Panc1 (cell line): ENCODE measurements at regions not wholly inside any gene's neighbourhood (a gene's known extent, or its start where the extent isn't known, plus 50 kb on each side); places are given as distances from the start of the nearest gene placed in this dataset.
A peak's percentile ranks its signal among the peaks of the same experiment; 100 is the strongest.

Experiments used
- ATAC-seq: fragments of 200-7000 bp; cut with Tn5 transposase; 2 replicates; pipeline ENCODE4 v1.9.1; 2020; ENCODE audit warnings: mild to moderate bottlenecking, moderate library complexity
- BruUV-seq: library from RNA; stranded (reverse); fragments of 400-500 nt; replicated peaks from 2 replicates; lab custom pipeline; 2021; lab: Mats Ljungman, UMichigan
- CTCF ChIA-PET: fragments of 300-600 bp; sonication (Branson Sonifier 250); formaldehyde crosslinking; loops from one replicate; lab custom pipeline; 2022; ENCODE audit warnings: antibody characterized with exemption; lab: Charles Lee
- POLR2A ChIA-PET: fragments of 300-600 bp; sonication (Branson Sonifier 250); formaldehyde crosslinking; loops from one replicate; lab custom pipeline; 2022; ENCODE audit warnings: antibody characterized with exemption; lab: Charles Lee
- DNase-seq: peaks from one replicate; pipeline ENCODE4 v3.0.0-alpha.2; 2010; ENCODE audit warnings: low read depth, low spot score
- H3K27ac ChIP-seq: 2 replicates; pipeline ENCODE4 v1.5.1; 2011; ENCODE audit warnings: mild to moderate bottlenecking, low read length, inconsistent platforms
- H3K27me3 ChIP-seq: fragments of 200-500 bp; sonication (Bioruptor generic); 2 replicates; pipeline ENCODE4 v1.6.0; 2014; ENCODE audit warnings: low read length, inconsistent platforms; ENCODE audit not compliant: control insufficient read depth, insufficient read depth
- H3K36me3 ChIP-seq: fragments of 200-500 bp; sonication (Bioruptor generic); 2 replicates; pipeline ENCODE4 v1.5.1; 2014; ENCODE audit warnings: inconsistent platforms, mild to moderate bottlenecking, low read length, moderate library complexity; ENCODE audit not compliant: control insufficient read depth, insufficient read depth
- H3K4me1 ChIP-seq: 2 replicates; pipeline ENCODE4 v1.5.1; 2011; ENCODE audit warnings: inconsistent platforms, mild to moderate bottlenecking, low read length, moderate library complexity; ENCODE audit not compliant: control insufficient read depth, insufficient read depth
- H3K4me3 ChIP-seq, 2 experiments: 2 replicates each; pipeline ENCODE4 v1.5.1; 2011 to 2012; ENCODE audit warnings: low read depth in 2 of 2, low read length in 2 of 2, mild to moderate bottlenecking in 2 of 2, inconsistent platforms in 1 of 2, moderate library complexity in 1 of 2
- H3K9me3 ChIP-seq: fragments of 200-500 bp; sonication (Bioruptor generic); 2 replicates; pipeline ENCODE4 v1.5.1; 2014; ENCODE audit warnings: low read depth, mild to moderate bottlenecking, inconsistent platforms, low read length, moderate library complexity; ENCODE audit not compliant: control insufficient read depth, insufficient read depth
- CTCF ChIP-seq: fragments of 450-650 bp; IDR thresholded peaks from 2 replicates; pipeline ENCODE4 v1.5.1; 2017; ENCODE audit warnings: mild to moderate bottlenecking
- POLR2AphosphoS5 ChIP-seq: IDR thresholded peaks from 2 replicates; pipeline ENCODE4 v1.6.1; 2012; ENCODE audit warnings: mild to moderate bottlenecking, low read depth, low read length, moderate library complexity
- REST ChIP-seq, 2 experiments: IDR thresholded peaks; 2 replicates each; pipeline ENCODE4 v1.6.1; 2011 to 2012; ENCODE audit warnings: low read depth in 2 of 2, control low read depth in 1 of 2, low read length in 1 of 2, mild to moderate bottlenecking in 1 of 2, moderate library complexity in 1 of 2; ENCODE audit not compliant: insufficient read depth in 1 of 2
- SIN3A ChIP-seq: IDR thresholded peaks from 2 replicates; pipeline ENCODE4 v1.6.1; 2012; ENCODE audit warnings: low read depth, mild to moderate bottlenecking, low read length, moderate library complexity, borderline replicate concordance; ENCODE audit not compliant: insufficient read depth
- TCF7L2 ChIP-seq: IDR thresholded peaks from 2 replicates; pipeline ENCODE4 v1.6.1; 2011; ENCODE audit warnings: mild to moderate bottlenecking, low read depth, low read length, inconsistent platforms
- in situ Hi-C: cut with HindIII; loops from 2 replicates; pipeline ENCODE4 v1.10.0; 2016; ENCODE audit warnings: low sequenced_read_pairs, low pct_unique_long_range_greater_than_20kb
- intact Hi-C: fragments of 100-400 bp; cut with micrococcal nuclease; formaldehyde crosslinking; loops from one replicate; pipeline ENCODE4 v1.10.0; 2022; ENCODE audit not compliant: unreplicated experiment

- no peaks in the 10 kb centered on the region for H3K4me1 ChIP-seq
- no peaks in the 10 kb centered on the region for H3K27me3 ChIP-seq
- DNase-seq (no peak), ATAC-seq (no peak)
- POLR2A ChIA-PET: no interaction called here
- no peaks in the 10 kb centered on the region for H3K9me3 ChIP-seq
- TF ChIP-seq TCF7L2 (no peak), POLR2AphosphoS5 (no peak), REST (IDR thresholded peaks at IDR 0.05; ENCODE audit: insufficient read depth in 1 of 2, low read depth in 2 of 2, low read length in 1 of 2) (no peak)
- in situ Hi-C loops: no loop called here
- no peak overlapping the region for H3K4me3 ChIP-seq
- no TSS peak for BruUV-seq
- intact Hi-C loops: no loop called here
- no peak overlapping the region for H3K27ac ChIP-seq
- CTCF ChIA-PET: no interaction called here
- no peaks in the 10 kb centered on the region for H3K36me3 ChIP-seq
Observed at GRCh38 chr7:13407911-13408310, 581.6 kb downstream of the ETV1 start.

GRCh38 chr7:13411151-13411550, 578.3 kb downstream of the ETV1 start:
- TF ChIP-seq TCF7L2 (no peak), REST (IDR thresholded peaks at IDR 0.05; ENCODE audit: insufficient read depth in 1 of 2, low read depth in 2 of 2, low read length in 1 of 2) (no peak), SIN3A (no peak), POLR2AphosphoS5 (no peak), CTCF (peak; percentile 9; the same call in 1 of the 2 replicates)
- in situ Hi-C loops: no loop called here
- DNase-seq: no peak

More at GRCh38 chr7:13411151-13411550, 578.3 kb downstream of the ETV1 start:
- Histone ChIP-seq H3K4me3 (no peak overlapping the region), H3K27ac (no peak overlapping the region), H3K36me3 (no peaks in the 10 kb centered on the region), H3K27me3 (no peaks in the 10 kb centered on the region), H3K9me3 (no peaks in the 10 kb centered on the region), H3K4me1 (no peaks in the 10 kb centered on the region)
- ChIA-PET POLR2A (no interaction called here), CTCF (no interaction called here)
- intact Hi-C loops: no loop called here
- BruUV-seq: no TSS peak
- no peak for ATAC-seq
